Suprapubic skin (tissue), 4 donors: ENCODE measurements at regions not wholly inside any gene's neighbourhood (a gene's known extent, or its start where the extent isn't known, plus 50 kb on each side); places are given as distances from the start of the nearest gene placed in this dataset.

Experiments used
- DNase-seq, 2 donors: peaks; one replicate each; pipeline ENCODE4 v3.0.0-alpha.2; 2019; ENCODE audit warnings: low spot score in 2 of 2
- H3K27ac ChIP-seq: fragments of 200-600 bp; sonication (generic); one replicate; pipeline ENCODE4 v1.5.1; 2019
- H3K27me3 ChIP-seq: fragments of 200-600 bp; sonication (generic); one replicate; pipeline ENCODE4 v1.5.1; 2019
- H3K36me3 ChIP-seq: fragments of 200-600 bp; sonication (generic); one replicate; pipeline ENCODE4 v1.5.1; 2019
- H3K4me1 ChIP-seq: fragments of 200-600 bp; sonication (generic); one replicate; pipeline ENCODE4 v1.5.1; 2019
- H3K4me3 ChIP-seq: fragments of 200-600 bp; sonication (generic); one replicate; pipeline ENCODE4 v1.5.1; 2019; ENCODE audit warnings: mild to moderate bottlenecking
- H3K9me3 ChIP-seq: fragments of 200-600 bp; sonication (generic); one replicate; pipeline ENCODE4 v1.5.1; 2019
- EP300 ChIP-seq: sonication (generic); formaldehyde crosslinking; IDR thresholded peaks from one replicate; pipeline ENCODE4 v1.6.1; 2017; ENCODE audit warnings: antibody characterized with exemption
- POLR2A ChIP-seq, 2 donors: fragments of 450-650 bp; IDR thresholded peaks; one replicate each; pipeline ENCODE4 v1.6.1; 2017; ENCODE audit warnings: antibody characterized with exemption in 2 of 2, mild to moderate bottlenecking in 2 of 2, moderate library complexity in 2 of 2
- POLR2AphosphoS5 ChIP-seq, 3 donors: sonication (generic); formaldehyde crosslinking; IDR thresholded peaks; one replicate each; pipeline ENCODE4 v1.6.1; 2017; ENCODE audit warnings: antibody characterized with exemption in 3 of 3
- WGBS: methylation state at CpG from one replicate; pipeline ENCODE4 v1.1.5; 2018; 5-methylcytosine and 5-hydroxymethylcytosine counted together
- TF ChIP-seq, protein P1 (sequence below), 2 donors: fragments of 200-600 bp in 1 of 2; fragments of 450-650 bp in 1 of 2; sonication (generic) in 1 of 2; IDR thresholded peaks; one replicate each; pipeline ENCODE4 v1.5.1; 2016 to 2019; ENCODE audit warnings: antibody characterized with exemption in 2 of 2, mild to moderate bottlenecking in 1 of 2, moderate library complexity in 1 of 2

DNA sequence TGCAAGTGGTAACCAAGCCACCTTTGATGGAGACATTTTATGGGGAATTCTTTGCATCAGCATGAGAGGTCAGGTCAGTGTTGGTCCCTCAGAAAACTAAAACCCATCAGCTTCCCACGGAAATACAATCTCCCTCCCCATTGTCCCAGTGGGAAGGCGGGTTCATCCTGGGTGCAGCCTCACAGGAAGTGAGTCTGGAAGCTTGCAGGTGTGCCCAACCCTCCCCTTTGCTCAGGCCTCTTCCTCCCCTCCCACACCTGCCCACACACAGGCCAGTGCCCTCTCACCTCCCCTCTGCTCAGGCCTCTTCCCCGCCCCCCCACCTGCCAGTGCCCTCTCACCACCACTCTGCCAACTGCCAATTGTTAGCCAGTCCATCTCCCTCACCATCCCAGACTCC, 166.8 kb upstream of the RAB6C start:
- WGBS: 73% methylated on average over 3 of the region's 3 CpGs
- no peak for TF ChIP-seq POLR2A (IDR thresholded peaks at IDR 0.05)
- TF ChIP-seq EP300: no peak
- TF ChIP-seq, protein P1, sequence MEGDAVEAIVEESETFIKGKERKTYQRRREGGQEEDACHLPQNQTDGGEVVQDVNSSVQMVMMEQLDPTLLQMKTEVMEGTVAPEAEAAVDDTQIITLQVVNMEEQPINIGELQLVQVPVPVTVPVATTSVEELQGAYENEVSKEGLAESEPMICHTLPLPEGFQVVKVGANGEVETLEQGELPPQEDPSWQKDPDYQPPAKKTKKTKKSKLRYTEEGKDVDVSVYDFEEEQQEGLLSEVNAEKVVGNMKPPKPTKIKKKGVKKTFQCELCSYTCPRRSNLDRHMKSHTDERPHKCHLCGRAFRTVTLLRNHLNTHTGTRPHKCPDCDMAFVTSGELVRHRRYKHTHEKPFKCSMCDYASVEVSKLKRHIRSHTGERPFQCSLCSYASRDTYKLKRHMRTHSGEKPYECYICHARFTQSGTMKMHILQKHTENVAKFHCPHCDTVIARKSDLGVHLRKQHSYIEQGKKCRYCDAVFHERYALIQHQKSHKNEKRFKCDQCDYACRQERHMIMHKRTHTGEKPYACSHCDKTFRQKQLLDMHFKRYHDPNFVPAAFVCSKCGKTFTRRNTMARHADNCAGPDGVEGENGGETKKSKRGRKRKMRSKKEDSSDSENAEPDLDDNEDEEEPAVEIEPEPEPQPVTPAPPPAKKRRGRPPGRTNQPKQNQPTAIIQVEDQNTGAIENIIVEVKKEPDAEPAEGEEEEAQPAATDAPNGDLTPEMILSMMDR (IDR thresholded peaks at IDR 0.05): no peak
- TF ChIP-seq POLR2AphosphoS5 (IDR thresholded peaks at IDR 0.05): no peak
- Histone ChIP-seq H3K27ac (no peak overlapping the region), H3K36me3 (no peaks in the 10 kb centered on the region), H3K4me1 (no peaks in the 10 kb centered on the region), H3K9me3 (no peaks in the 10 kb centered on the region), H3K27me3 (no peaks in the 10 kb centered on the region), H3K4me3 (no peak overlapping the region)
- DNase-seq: no peak

DNA sequence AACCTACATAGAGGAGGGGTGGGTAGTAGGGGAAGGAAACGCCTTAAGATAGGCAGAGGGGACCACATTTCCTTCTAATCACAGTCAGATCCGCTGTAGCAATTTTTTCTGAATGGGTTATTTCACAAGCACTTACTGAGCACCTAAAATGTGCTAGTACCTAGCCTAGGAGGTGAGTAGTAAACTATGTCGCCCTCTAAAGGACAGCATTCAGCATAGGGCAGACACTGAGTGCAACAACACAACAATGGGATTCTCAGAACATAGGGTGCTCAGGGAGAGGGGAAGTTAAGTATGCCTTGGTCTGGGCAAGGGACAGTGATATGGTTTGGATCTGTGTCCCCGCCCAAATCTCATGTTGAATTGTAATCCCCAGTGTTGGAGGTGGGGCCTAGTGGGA, 166.1 kb upstream of the RAB6C start:
- Histone ChIP-seq H3K27ac (no peak overlapping the region), H3K27me3 (no peaks in the 10 kb centered on the region), H3K36me3 (no peaks in the 10 kb centered on the region), H3K4me1 (no peaks in the 10 kb centered on the region), H3K4me3 (no peak overlapping the region), H3K9me3 (no peaks in the 10 kb centered on the region)
- no peak for TF ChIP-seq POLR2AphosphoS5 (IDR thresholded peaks at IDR 0.05)
- TF ChIP-seq, protein P1 (IDR thresholded peaks at IDR 0.05): no peak
- no peak for TF ChIP-seq POLR2A (IDR thresholded peaks at IDR 0.05)
- TF ChIP-seq EP300: no peak
- 90% methylated on average over 4 of the region's 4 CpGs for WGBS
- DNase-seq: no peak

DNA sequence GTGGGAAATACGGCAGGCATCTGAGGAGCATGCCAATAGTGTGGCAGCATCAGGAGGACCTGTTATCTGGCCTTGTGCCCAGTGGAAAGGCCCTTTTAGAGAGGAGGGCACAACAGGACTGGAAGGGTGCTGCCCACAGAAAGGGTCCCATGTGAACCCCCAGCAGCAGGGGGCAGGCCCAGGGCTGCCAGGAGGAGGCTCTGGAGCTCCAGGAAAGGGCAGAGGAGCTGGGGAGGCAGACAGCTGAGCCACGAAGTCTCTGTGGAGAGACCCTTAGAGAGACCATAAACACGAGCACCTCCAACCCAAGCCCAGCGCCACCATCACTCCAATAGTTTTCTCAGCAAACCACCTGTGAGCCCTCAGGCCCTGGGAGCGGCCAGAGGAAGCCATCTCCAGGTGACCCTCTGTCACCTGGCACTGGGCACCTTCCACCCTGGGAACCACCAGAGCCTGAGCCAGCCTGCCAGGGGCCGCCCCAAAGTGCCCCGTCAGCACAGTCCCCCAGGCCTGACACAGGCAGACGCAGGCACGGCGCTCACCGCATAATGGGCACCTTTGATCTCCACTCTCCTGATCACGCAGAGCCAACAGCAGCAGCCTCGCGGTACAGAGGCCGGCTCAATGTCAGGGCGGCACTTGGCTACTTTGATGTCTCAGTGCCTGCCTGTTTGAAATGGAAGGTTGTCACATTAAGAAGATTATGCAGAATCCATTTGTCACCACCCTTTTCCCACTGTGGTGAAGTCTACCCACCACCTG, 162.5 kb upstream of the RAB6C start:
- Histone ChIP-seq H3K27ac (no peak overlapping the region), H3K36me3 (no peaks in the 10 kb centered on the region), H3K27me3 (no peaks in the 10 kb centered on the region), H3K9me3 (no peaks in the 10 kb centered on the region), H3K4me3 (no peak overlapping the region), H3K4me1 (peaks cover 7% of the 10 kb centered on the region)
- 96% methylated on average over 5 of the region's 16 CpGs for WGBS
- no peak for DNase-seq
- TF ChIP-seq EP300 (no peak), POLR2A (IDR thresholded peaks at IDR 0.05) (no peak), POLR2AphosphoS5 (IDR thresholded peaks at IDR 0.05) (no peak)
- TF ChIP-seq, protein P1 (IDR thresholded peaks at IDR 0.05): no peak

DNA sequence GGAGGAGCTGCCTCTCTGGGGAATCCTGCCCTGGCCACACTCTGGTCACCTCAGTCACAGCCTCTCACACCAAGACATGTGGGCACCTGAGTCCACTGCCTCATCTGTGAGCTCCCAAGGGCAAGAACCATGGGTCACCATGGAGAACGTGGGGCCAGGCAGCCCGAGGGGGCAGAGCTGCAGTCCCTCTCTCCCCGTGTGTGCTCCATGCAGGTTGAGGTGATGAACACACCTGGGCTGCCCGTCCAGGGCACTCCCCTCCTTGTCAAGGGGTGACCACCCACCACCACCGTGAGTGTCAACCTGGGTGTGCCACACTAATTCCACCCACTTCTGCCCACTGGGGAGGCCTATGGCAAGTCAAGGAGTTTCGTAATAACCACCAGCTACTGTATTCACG, 159.6 kb upstream of the RAB6C start:
- 74% methylated on average over 5 of the region's 7 CpGs for WGBS
- Histone ChIP-seq H3K27me3 (no peaks in the 10 kb centered on the region), H3K9me3 (no peaks in the 10 kb centered on the region), H3K36me3 (no peaks in the 10 kb centered on the region), H3K4me1 (peaks cover 7% of the 10 kb centered on the region), H3K27ac (no peak overlapping the region), H3K4me3 (no peak overlapping the region)
- TF ChIP-seq, protein P1 (IDR thresholded peaks at IDR 0.05): no peak
- no peak for TF ChIP-seq EP300
- no peak for TF ChIP-seq POLR2AphosphoS5 (IDR thresholded peaks at IDR 0.05)
- TF ChIP-seq POLR2A (IDR thresholded peaks at IDR 0.05): no peak
- no peak for DNase-seq

DNA sequence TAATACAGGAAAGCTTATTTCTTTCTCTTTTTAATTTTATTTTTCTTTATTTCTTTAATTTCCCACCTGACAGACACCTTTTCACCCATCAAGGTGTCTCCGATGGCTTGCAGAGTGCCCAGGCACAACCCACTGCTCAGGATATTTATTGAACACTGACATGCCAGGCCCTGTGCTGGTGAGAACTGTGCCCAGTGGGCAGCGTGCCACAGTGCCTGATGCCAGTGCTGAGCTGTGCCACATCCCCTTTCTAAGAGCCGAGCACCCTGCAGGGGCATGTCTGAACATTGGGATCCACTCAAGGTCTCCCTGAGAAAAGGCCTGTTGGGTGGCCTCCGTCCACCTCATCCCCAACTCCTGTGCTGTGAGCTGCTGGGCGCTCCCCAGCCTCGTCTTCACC, 158.6 kb upstream of the RAB6C start:
- DNase-seq: no peak
- H3K36me3 ChIP-seq: no peaks in the 10 kb centered on the region

More for the DNA sequence above, 158.6 kb upstream of the RAB6C start:
- no peaks in the 10 kb centered on the region for H3K27me3 ChIP-seq
- H3K27ac ChIP-seq: no peak overlapping the region
- TF ChIP-seq EP300 (no peak), POLR2AphosphoS5 (IDR thresholded peaks at IDR 0.05) (no peak), POLR2A (IDR thresholded peaks at IDR 0.05) (no peak)
- TF ChIP-seq, protein P1 (IDR thresholded peaks at IDR 0.05): no peak
- no peak overlapping the region for H3K4me3 ChIP-seq
- H3K4me1 ChIP-seq: peaks cover 7% of the 10 kb centered on the region
- no peaks in the 10 kb centered on the region for H3K9me3 ChIP-seq
- WGBS: 49% methylated on average over 6 of the region's 6 CpGs
